ENCODE measurements at regions not wholly inside any gene's neighbourhood (a gene's known extent, or its start where the extent isn't known, plus 50 kb on each side); places are given as distances from the start of the nearest gene placed in this dataset.

DNA sequence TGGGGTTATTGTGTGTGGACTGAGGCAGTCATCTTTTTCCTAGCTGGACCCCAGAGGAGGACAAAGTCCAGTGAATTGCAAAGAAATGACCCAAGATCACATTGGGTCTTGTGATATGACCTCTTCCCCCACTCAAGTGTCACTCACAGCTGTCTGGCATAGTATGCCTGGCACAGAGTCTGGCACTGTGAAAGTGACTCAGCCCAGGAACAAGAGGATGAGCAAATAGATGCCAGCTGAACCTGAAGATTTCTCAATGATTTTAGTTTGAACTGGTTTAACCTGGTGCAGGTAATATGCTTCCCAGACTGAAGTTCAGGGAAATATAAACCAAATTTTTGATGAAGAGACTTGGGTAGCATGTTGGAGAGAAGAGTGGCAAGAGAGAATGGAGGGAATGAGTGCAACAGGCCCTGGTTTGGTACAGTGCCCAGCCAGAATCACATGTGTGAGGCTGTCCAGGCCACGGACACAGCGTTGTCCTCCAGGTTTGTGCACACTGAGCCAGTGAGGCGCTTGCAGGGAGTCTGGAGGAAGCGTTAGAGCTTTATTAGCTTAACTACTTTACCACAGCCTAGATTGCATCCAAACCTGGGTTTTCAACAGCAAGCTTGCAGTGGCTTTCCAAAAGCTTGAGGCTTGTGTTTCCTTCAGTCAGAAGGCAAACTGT lies 332.9 kb downstream of the NUAK1 start:
- DNase-seq = no peak
- Mint-ChIP-seq H3K36me3 (ENCODE audit: insufficient read depth) (no peaks in the 10 kb centered on the region), H3K9me3 (no peaks in the 10 kb centered on the region), H3K27me3 (no peaks in the 10 kb centered on the region), H3K27ac (no peak overlapping the region), H3K4me1 (ENCODE audit: low read depth in 2 of 2) (no peaks in the 10 kb centered on the region), H3K4me3 (no peak overlapping the region)
- ATAC-seq (replicated peaks) = no peak

DNA sequence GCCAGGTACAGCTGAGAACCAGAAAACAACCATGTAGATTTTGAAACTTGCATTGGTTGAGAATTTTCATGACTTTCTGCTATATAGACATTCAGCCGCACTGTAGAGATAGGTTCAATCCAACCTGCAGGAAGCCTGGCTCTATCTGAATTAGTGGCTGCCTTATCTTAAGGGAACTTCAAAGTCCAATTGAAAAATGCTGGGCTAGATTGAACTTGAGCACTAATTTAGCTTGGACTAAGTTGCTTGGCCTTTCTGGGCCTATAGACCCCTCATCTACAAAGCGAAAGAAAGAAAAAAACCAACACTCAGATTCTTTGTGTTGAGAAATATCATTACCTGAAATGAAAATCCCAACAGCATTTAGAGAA lies 332.4 kb downstream of the NUAK1 start:
- H3K27ac Mint-ChIP-seq = no peak overlapping the region
- ATAC-seq (replicated peaks) = no peak
- H3K27me3 Mint-ChIP-seq = no peaks in the 10 kb centered on the region
- no peak for DNase-seq
- H3K9me3 Mint-ChIP-seq = peaks cover 0 to 2% of the 10 kb centered on the region in 2 donors
- H3K4me3 Mint-ChIP-seq = no peak overlapping the region
- H3K36me3 Mint-ChIP-seq (ENCODE audit: insufficient read depth) = no peaks in the 10 kb centered on the region
- no peaks in the 10 kb centered on the region for H3K4me1 Mint-ChIP-seq (ENCODE audit: low read depth in 2 of 2)

- Mint-ChIP-seq H3K36me3 (ENCODE audit: insufficient read depth) (no peaks in the 10 kb centered on the region), H3K4me3 (no peak overlapping the region), H3K9me3 (peaks cover 0 to 2% of the 10 kb centered on the region in 2 donors), H3K4me1 (ENCODE audit: low read depth in 2 of 2) (no peaks in the 10 kb centered on the region), H3K27ac (no peak overlapping the region), H3K27me3 (peaks cover 0 to 17% of the 10 kb centered on the region in 2 donors)
- ATAC-seq (replicated peaks) (no peak), DNase-seq (no peak)
Observed at GRCh38 chr12:105812366-105812765, 326.4 kb downstream of the NUAK1 start.

DNA sequence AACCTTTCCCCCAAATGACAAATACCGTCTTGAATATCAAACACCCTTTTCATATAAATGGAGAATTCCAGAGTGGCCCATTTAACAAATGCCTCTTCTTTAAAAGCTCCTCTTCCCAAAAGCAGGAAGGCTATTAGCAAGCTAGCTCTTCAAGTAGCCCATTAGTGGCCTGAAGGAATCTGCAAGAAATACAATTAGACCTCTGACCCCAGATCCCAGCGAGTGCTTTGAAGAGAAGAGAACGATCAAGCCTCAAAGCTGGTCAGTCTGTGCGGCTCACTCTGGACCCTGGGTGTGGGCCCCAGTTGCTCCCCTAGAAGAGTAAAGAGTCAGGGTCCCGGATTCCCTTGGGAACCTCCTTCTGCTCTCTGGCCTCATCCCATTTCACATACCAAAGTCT lies 325.6 kb downstream of the NUAK1 start:
- DNase-seq (no peak), ATAC-seq (replicated peaks) (no peak)
- Mint-ChIP-seq H3K36me3 (ENCODE audit: insufficient read depth) (no peaks in the 10 kb centered on the region), H3K4me3 (no peak overlapping the region), H3K27ac (no peak overlapping the region), H3K9me3 (peaks cover 0 to 2% of the 10 kb centered on the region in 2 donors), H3K27me3 (peaks cover 0 to 17% of the 10 kb centered on the region in 2 donors), H3K4me1 (ENCODE audit: low read depth in 2 of 2) (no peaks in the 10 kb centered on the region)

DNA sequence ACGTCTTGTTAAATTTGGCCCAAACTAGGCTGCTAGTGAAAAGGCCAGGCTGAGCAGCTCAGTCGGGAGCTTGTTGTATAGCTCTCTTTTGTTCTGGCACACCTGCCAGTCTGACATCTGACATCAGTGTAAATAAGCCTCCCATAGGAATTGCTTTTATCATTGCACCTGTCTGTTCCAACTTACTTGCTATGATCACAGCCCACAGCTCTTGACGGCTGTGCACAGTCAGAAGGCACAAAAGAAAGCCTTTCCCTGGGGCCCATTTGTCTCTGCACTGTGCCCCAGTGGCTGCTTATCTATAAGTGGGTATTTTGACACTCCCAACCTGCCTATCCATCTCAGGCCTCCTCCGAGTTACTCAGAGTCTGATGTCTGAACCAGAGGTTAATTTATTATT lies 324.5 kb downstream of the NUAK1 start:
- ATAC-seq (replicated peaks) (no peak), DNase-seq (no peak)
- no peak overlapping the region for H3K27ac Mint-ChIP-seq
- peaks cover 0 to 2% of the 10 kb centered on the region in 2 donors for H3K9me3 Mint-ChIP-seq
- no peaks in the 10 kb centered on the region for H3K36me3 Mint-ChIP-seq (ENCODE audit: insufficient read depth)
- no peak overlapping the region for H3K4me3 Mint-ChIP-seq
- H3K4me1 Mint-ChIP-seq (ENCODE audit: low read depth in 2 of 2) = no peaks in the 10 kb centered on the region
- H3K27me3 Mint-ChIP-seq = peaks cover 0 to 17% of the 10 kb centered on the region in 2 donors

DNA sequence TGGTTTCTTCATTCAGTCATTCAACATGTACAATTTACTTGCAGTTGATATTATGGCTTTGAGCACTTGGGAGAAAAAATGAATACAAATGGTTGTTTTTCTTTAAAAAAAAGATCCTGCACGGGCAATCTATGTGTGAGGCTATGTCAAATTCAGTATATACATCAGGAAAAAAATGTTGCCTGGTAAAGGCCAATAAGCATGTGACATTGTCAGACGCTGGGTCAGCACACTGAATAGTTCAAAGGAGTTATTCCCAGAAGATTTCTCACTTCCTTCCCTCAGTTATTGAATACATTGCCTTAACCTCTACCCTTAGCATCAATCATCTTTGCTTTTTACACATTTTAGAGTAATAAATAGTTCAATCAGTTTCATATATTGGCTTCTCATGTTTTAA lies 319.2 kb downstream of the NUAK1 start:
- Mint-ChIP-seq H3K9me3 (no peaks in the 10 kb centered on the region), H3K27me3 (peaks cover 8 to 12% of the 10 kb centered on the region in 2 donors), H3K27ac (no peak overlapping the region), H3K4me1 (ENCODE audit: low read depth in 2 of 2) (no peaks in the 10 kb centered on the region), H3K36me3 (ENCODE audit: insufficient read depth) (no peaks in the 10 kb centered on the region), H3K4me3 (no peak overlapping the region)
- no peak for DNase-seq
- ATAC-seq (replicated peaks) = no peak

DNA sequence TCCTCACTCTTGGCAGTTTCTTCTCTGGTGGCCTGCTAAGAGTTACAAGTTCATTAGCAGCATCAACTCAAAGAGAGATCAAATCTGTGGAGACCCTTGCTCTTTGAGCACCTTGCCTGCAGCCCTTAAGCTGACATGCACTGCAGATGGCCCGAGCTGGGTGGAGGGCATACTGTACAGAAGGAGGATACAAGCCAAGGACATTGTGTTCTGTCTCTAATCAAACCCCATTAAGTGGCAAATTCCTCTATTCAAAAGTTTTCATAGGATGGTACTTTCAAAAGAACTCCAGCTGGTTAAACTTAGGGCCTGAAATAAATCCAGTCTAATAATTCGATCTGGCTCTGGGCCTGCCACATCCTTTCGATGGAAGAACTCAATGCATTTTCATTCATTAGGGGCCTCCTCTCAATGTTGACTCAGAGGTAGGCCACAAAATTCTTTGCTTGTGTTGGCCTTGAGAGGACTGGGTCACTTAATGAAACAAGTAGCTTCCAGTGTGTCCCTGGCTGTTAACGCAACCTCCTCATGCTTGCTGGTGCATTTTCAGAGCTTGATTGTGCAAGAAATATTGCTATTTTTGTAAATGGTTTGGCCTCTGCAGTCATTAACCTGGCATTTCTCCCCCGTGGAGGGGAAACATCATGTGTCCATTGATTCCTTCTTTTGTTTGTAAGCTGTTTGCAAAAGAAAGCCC lies 318.2 kb downstream of the NUAK1 start:
- no peaks in the 10 kb centered on the region for H3K9me3 Mint-ChIP-seq
- no peaks in the 10 kb centered on the region for H3K36me3 Mint-ChIP-seq (ENCODE audit: insufficient read depth)
- no peak overlapping the region for H3K27ac Mint-ChIP-seq
- no peak for DNase-seq
- no peak overlapping the region for H3K4me3 Mint-ChIP-seq
- H3K4me1 Mint-ChIP-seq (ENCODE audit: low read depth in 2 of 2) = no peaks in the 10 kb centered on the region
- H3K27me3 Mint-ChIP-seq = peaks cover 9 to 15% of the 10 kb centered on the region in 2 donors
- no peak for ATAC-seq (replicated peaks)

- H3K4me3 Mint-ChIP-seq = no peak overlapping the region
- no peak overlapping the region for H3K27ac Mint-ChIP-seq
- H3K4me1 Mint-ChIP-seq (ENCODE audit: low read depth in 2 of 2) = no peaks in the 10 kb centered on the region
- no peaks in the 10 kb centered on the region for H3K9me3 Mint-ChIP-seq
- DNase-seq (no peak), ATAC-seq (replicated peaks) (no peak)
- H3K36me3 Mint-ChIP-seq (ENCODE audit: insufficient read depth) = no peaks in the 10 kb centered on the region
- peaks cover 7 to 9% of the 10 kb centered on the region in 2 donors for H3K27me3 Mint-ChIP-seq
Observed at GRCh38 chr12:105822131-105823105, 316.3 kb downstream of the NUAK1 start.

GRCh38 chr12:105823810-105824209 lies 314.9 kb downstream of the NUAK1 start:
- Mint-ChIP-seq H3K4me3 (no peak overlapping the region), H3K9me3 (no peaks in the 10 kb centered on the region), H3K27ac (no peak overlapping the region), H3K36me3 (ENCODE audit: insufficient read depth) (no peaks in the 10 kb centered on the region), H3K27me3 (peaks cover 7 to 9% of the 10 kb centered on the region in 2 donors), H3K4me1 (ENCODE audit: low read depth in 2 of 2) (no peaks in the 10 kb centered on the region)
- ATAC-seq (replicated peaks) (no peak), DNase-seq (no peak)

DNA sequence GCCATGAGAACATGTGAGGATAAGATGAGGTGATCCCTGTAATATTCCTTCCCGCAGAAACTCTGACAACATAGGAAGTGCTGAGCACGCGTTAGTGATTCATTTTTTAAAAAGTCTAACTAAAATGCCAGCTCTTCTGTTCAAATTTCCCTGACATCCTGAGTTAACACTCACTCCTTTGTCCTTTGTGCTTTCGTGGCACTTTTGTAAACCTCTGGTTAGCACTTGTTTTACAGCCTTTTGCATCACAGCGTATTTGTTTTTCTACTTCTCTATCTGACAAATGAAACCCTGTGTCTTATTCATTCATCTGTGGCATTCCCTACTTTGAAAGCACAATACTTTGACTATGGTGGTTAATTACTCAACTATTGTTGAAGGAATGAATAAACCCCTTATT lies 313.6 kb downstream of the NUAK1 start:
- no peak for ATAC-seq (replicated peaks)
- no peak for DNase-seq
- Mint-ChIP-seq H3K27ac (no peak overlapping the region), H3K4me1 (ENCODE audit: low read depth in 2 of 2) (no peaks in the 10 kb centered on the region), H3K36me3 (ENCODE audit: insufficient read depth) (no peaks in the 10 kb centered on the region), H3K9me3 (peaks cover 0 to 2% of the 10 kb centered on the region in 2 donors), H3K27me3 (peaks cover 7 to 9% of the 10 kb centered on the region in 2 donors), H3K4me3 (no peak overlapping the region)

GRCh38 chr12:105831372-105831771 lies 307.4 kb downstream of the NUAK1 start:
- no peak overlapping the region for H3K4me3 Mint-ChIP-seq
- no peaks in the 10 kb centered on the region for H3K4me1 Mint-ChIP-seq (ENCODE audit: low read depth in 2 of 2)

GRCh38 chr12:105832021-105832420 lies 306.7 kb downstream of the NUAK1 start:
- no peaks in the 10 kb centered on the region for H3K4me1 Mint-ChIP-seq (ENCODE audit: low read depth in 2 of 2)
- ATAC-seq (replicated peaks) (no peak), DNase-seq (no peak)
- H3K4me3 Mint-ChIP-seq = no peak overlapping the region
- peaks cover 0 to 2% of the 10 kb centered on the region in 2 donors for H3K9me3 Mint-ChIP-seq
- H3K27ac Mint-ChIP-seq = no peak overlapping the region
- no peaks in the 10 kb centered on the region for H3K27me3 Mint-ChIP-seq
- no peaks in the 10 kb centered on the region for H3K36me3 Mint-ChIP-seq (ENCODE audit: insufficient read depth)

More at GRCh38 chr12:105831372-105831771, 307.4 kb downstream of the NUAK1 start:
- peaks cover 0 to 2% of the 10 kb centered on the region in 2 donors for H3K9me3 Mint-ChIP-seq
- ATAC-seq (replicated peaks) = no peak
- no peaks in the 10 kb centered on the region for H3K27me3 Mint-ChIP-seq
- DNase-seq = no peak
- H3K36me3 Mint-ChIP-seq (ENCODE audit: insufficient read depth) = no peaks in the 10 kb centered on the region
- no peak overlapping the region for H3K27ac Mint-ChIP-seq

- Mint-ChIP-seq H3K27ac (no peak overlapping the region), H3K27me3 (peaks cover 0 to 6% of the 10 kb centered on the region in 2 donors), H3K4me1 (ENCODE audit: low read depth in 2 of 2) (no peaks in the 10 kb centered on the region), H3K36me3 (ENCODE audit: insufficient read depth) (no peaks in the 10 kb centered on the region), H3K9me3 (peaks cover 0 to 2% of the 10 kb centered on the region in 2 donors), H3K4me3 (no peak overlapping the region)
- DNase-seq = no peak
- ATAC-seq (replicated peaks) = no peak
Observed at GRCh38 chr12:105832806-105833205, 305.9 kb downstream of the NUAK1 start.

Data from effector memory CD8-positive, alpha-beta T cell (primary cell).